NOMO-1 treated with dmso at 0.1 percent for 144 hours (cell line): ENCODE measurements at regions not wholly inside any gene's neighbourhood (a gene's known extent, or its start where the extent isn't known, plus 50 kb on each side); places are given as distances from the start of the nearest gene placed in this dataset.
"Not testable (repeated sequence)": the region's sequence is repeated elsewhere in the genome, so short reads cannot be mapped to it uniquely, and the experiment has no call there.

Source experiments
- DNase-seq: peaks from one replicate; lab custom pipeline; 2025; ENCODE audit not compliant: unreplicated experiment; lab: John Stamatoyannopoulos, UW

GRCh38 chr1:228891272-228892034 lies 156.2 kb downstream of the RHOU start:
- no peak for DNase-seq

- DNase-seq: not testable (repeated sequence)
Measured at GRCh38 chr1:228892200-228892599, 156.9 kb downstream of the RHOU start.

GRCh38 chr1:228894442-228894989 lies 159.2 kb downstream of the RHOU start:
- DNase-seq: no peak

GRCh38 chr1:228897901-228898300 lies 162.6 kb downstream of the RHOU start:
- no peak for DNase-seq

GRCh38 chr1:228898582-228898992 lies 163.3 kb downstream of the RHOU start:
- DNase-seq: peak; percentile 79

- DNase-seq: no peak
Measured at GRCh38 chr1:228899421-228899956, 164.2 kb downstream of the RHOU start.

GRCh38 chr1:228900099-228900885 lies 165.0 kb downstream of the RHOU start:
- DNase-seq: no peak

GRCh38 chr1:228900886-228901392 lies 165.7 kb downstream of the RHOU start:
- DNase-seq: no peak

GRCh38 chr1:228901936-228902681 lies 166.8 kb downstream of the RHOU start:
- no peak for DNase-seq

GRCh38 chr1:228902781-228903433 lies 167.6 kb downstream of the RHOU start:
- DNase-seq: no peak

GRCh38 chr1:228903434-228904071 lies 168.3 kb downstream of the RHOU start:
- DNase-seq: no peak

- no peak for DNase-seq
Measured at GRCh38 chr1:228904222-228904621, 168.9 kb downstream of the RHOU start.

- no peak for DNase-seq
Measured at GRCh38 chr1:228905701-228906101, 170.4 kb downstream of the RHOU start.

GRCh38 chr1:228906223-228906860 lies 171.1 kb downstream of the RHOU start:
- no peak for DNase-seq

- no peak for DNase-seq
Measured at GRCh38 chr1:228911225-228912210, 176.2 kb downstream of the RHOU start.

- DNase-seq: no peak
Measured at GRCh38 chr1:228913626-228914414, 178.5 kb downstream of the RHOU start.

GRCh38 chr1:228914700-228915099 lies 179.4 kb downstream of the RHOU start:
- no peak for DNase-seq
